Panc1 (cell line): ENCODE measurements at regions not wholly inside any gene's neighbourhood (a gene's known extent, or its start where the extent isn't known, plus 50 kb on each side); places are given as distances from the start of the nearest gene placed in this dataset.

Experiments
- ATAC-seq: fragments of 200-7000 bp; cut with Tn5 transposase; 2 replicates; pipeline ENCODE4 v1.9.1; 2020; ENCODE audit warnings: mild to moderate bottlenecking, moderate library complexity
- BruUV-seq: library from RNA; stranded (reverse); fragments of 400-500 nt; replicated peaks from 2 replicates; lab custom pipeline; 2021; lab: Mats Ljungman, UMichigan
- CTCF ChIA-PET: fragments of 300-600 bp; sonication (Branson Sonifier 250); formaldehyde crosslinking; loops from one replicate; lab custom pipeline; 2022; ENCODE audit warnings: antibody characterized with exemption; lab: Charles Lee
- POLR2A ChIA-PET: fragments of 300-600 bp; sonication (Branson Sonifier 250); formaldehyde crosslinking; loops from one replicate; lab custom pipeline; 2022; ENCODE audit warnings: antibody characterized with exemption; lab: Charles Lee
- DNase-seq: peaks from one replicate; pipeline ENCODE4 v3.0.0-alpha.2; 2010; ENCODE audit warnings: low read depth, low spot score
- H3K27ac ChIP-seq: 2 replicates; pipeline ENCODE4 v1.5.1; 2011; ENCODE audit warnings: mild to moderate bottlenecking, low read length, inconsistent platforms
- H3K27me3 ChIP-seq: fragments of 200-500 bp; sonication (Bioruptor generic); 2 replicates; pipeline ENCODE4 v1.6.0; 2014; ENCODE audit warnings: low read length, inconsistent platforms; ENCODE audit not compliant: control insufficient read depth, insufficient read depth
- H3K36me3 ChIP-seq: fragments of 200-500 bp; sonication (Bioruptor generic); 2 replicates; pipeline ENCODE4 v1.5.1; 2014; ENCODE audit warnings: inconsistent platforms, mild to moderate bottlenecking, low read length, moderate library complexity; ENCODE audit not compliant: control insufficient read depth, insufficient read depth
- H3K4me1 ChIP-seq: 2 replicates; pipeline ENCODE4 v1.5.1; 2011; ENCODE audit warnings: inconsistent platforms, mild to moderate bottlenecking, low read length, moderate library complexity; ENCODE audit not compliant: control insufficient read depth, insufficient read depth
- H3K4me3 ChIP-seq, 2 experiments: 2 replicates each; pipeline ENCODE4 v1.5.1; 2011 to 2012; ENCODE audit warnings: low read depth in 2 of 2, low read length in 2 of 2, mild to moderate bottlenecking in 2 of 2, inconsistent platforms in 1 of 2, moderate library complexity in 1 of 2
- H3K9me3 ChIP-seq: fragments of 200-500 bp; sonication (Bioruptor generic); 2 replicates; pipeline ENCODE4 v1.5.1; 2014; ENCODE audit warnings: low read depth, mild to moderate bottlenecking, inconsistent platforms, low read length, moderate library complexity; ENCODE audit not compliant: control insufficient read depth, insufficient read depth
- CTCF ChIP-seq: fragments of 450-650 bp; IDR thresholded peaks from 2 replicates; pipeline ENCODE4 v1.5.1; 2017; ENCODE audit warnings: mild to moderate bottlenecking
- POLR2AphosphoS5 ChIP-seq: IDR thresholded peaks from 2 replicates; pipeline ENCODE4 v1.6.1; 2012; ENCODE audit warnings: mild to moderate bottlenecking, low read depth, low read length, moderate library complexity
- SIN3A ChIP-seq: IDR thresholded peaks from 2 replicates; pipeline ENCODE4 v1.6.1; 2012; ENCODE audit warnings: low read depth, mild to moderate bottlenecking, low read length, moderate library complexity, borderline replicate concordance; ENCODE audit not compliant: insufficient read depth
- TCF7L2 ChIP-seq: IDR thresholded peaks from 2 replicates; pipeline ENCODE4 v1.6.1; 2011; ENCODE audit warnings: mild to moderate bottlenecking, low read depth, low read length, inconsistent platforms
- in situ Hi-C: cut with HindIII; loops from 2 replicates; pipeline ENCODE4 v1.10.0; 2016; ENCODE audit warnings: low sequenced_read_pairs, low pct_unique_long_range_greater_than_20kb
- intact Hi-C: fragments of 100-400 bp; cut with micrococcal nuclease; formaldehyde crosslinking; loops from one replicate; pipeline ENCODE4 v1.10.0; 2022; ENCODE audit not compliant: unreplicated experiment
- TF ChIP-seq, protein P1 (sequence below), 2 experiments: IDR thresholded peaks; 2 replicates each; pipeline ENCODE4 v1.6.1; 2011 to 2012; ENCODE audit warnings: low read depth in 2 of 2, control low read depth in 1 of 2, low read length in 1 of 2, mild to moderate bottlenecking in 1 of 2, moderate library complexity in 1 of 2; ENCODE audit not compliant: insufficient read depth in 1 of 2

DNA sequence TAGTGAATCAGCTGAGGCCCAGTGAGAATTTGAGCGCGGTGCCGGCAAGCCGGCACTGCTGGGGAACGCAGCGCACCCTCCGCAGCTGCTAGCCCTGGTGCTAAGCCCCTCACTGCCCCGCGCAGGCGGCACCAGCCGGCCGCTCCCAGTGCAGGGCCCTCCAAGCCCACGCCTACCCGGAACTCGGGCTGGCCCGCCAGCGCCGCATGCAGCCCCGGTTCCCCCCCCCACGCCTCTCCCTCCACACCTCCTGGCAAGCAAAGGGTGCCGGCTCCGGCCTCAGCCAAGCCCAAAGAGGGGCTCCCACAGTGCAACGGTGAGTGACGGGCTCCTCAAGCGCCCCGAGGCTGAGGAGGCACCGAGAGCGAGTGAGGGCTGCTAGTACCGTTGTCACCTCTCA lies 54.5 kb upstream of the VASH1 start:
- H3K27me3 ChIP-seq: no peaks in the 10 kb centered on the region
- intact Hi-C loops (no loop called here), in situ Hi-C loops (no loop called here)
- H3K4me1 ChIP-seq: no peaks in the 10 kb centered on the region
- DNase-seq (no peak), ATAC-seq (no peak)
- no peak overlapping the region for H3K27ac ChIP-seq
- TF ChIP-seq TCF7L2: no peak
- no TSS peak for BruUV-seq
- H3K4me3 ChIP-seq: no peak overlapping the region
- no peaks in the 10 kb centered on the region for H3K9me3 ChIP-seq
- ChIA-PET CTCF (no interaction called here), POLR2A (no interaction called here)
- no peaks in the 10 kb centered on the region for H3K36me3 ChIP-seq

- Histone ChIP-seq H3K4me1 (no peaks in the 10 kb centered on the region), H3K36me3 (no peaks in the 10 kb centered on the region), H3K4me3 (no peak overlapping the region), H3K9me3 (no peaks in the 10 kb centered on the region), H3K27me3 (no peaks in the 10 kb centered on the region), H3K27ac (no peak overlapping the region)
- ChIA-PET CTCF (interaction anchor here (0.5 kb wide), 1 partner anchor 361 kb away, joined by 10 read pairs; no protein-coding TSS in a partner anchor), POLR2A (no interaction called here)
- ATAC-seq (no peak), DNase-seq (no peak)
- BruUV-seq: no TSS peak
- in situ Hi-C loops (no loop called here), intact Hi-C loops (no loop called here)
- TF ChIP-seq CTCF (no peak), SIN3A (no peak)
These were observed 53.2 kb upstream of the VASH1 start for GRCh38 chr14:76708028-76708427.

DNA sequence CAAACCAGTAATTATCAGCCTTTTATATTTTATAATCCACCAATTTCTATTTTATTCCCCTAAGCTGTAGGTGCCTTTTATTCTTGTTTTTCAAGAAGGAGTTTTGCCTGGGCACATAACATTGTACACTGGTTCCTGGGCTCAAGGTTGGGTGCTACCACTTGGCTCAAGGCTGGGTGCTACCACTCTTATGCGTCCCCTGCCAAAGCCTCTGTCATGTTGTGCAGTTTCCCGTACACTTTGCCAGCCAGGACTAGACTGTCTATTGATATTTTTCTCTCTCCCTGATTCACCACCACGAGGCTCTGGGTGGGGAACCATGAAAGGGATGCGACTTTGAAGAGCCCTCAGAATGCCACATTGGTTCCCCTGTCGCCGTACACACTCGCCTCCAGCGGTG lies 52.5 kb upstream of the VASH1 start:
- Histone ChIP-seq H3K9me3 (no peaks in the 10 kb centered on the region), H3K27me3 (no peaks in the 10 kb centered on the region), H3K4me3 (no peak overlapping the region), H3K27ac (no peak overlapping the region), H3K4me1 (no peaks in the 10 kb centered on the region), H3K36me3 (no peaks in the 10 kb centered on the region)
- no peak for ATAC-seq
- BruUV-seq: no TSS peak
- TF ChIP-seq CTCF (no peak), TCF7L2 (no peak), POLR2AphosphoS5 (no peak), SIN3A (no peak)
- TF ChIP-seq, protein P1, sequence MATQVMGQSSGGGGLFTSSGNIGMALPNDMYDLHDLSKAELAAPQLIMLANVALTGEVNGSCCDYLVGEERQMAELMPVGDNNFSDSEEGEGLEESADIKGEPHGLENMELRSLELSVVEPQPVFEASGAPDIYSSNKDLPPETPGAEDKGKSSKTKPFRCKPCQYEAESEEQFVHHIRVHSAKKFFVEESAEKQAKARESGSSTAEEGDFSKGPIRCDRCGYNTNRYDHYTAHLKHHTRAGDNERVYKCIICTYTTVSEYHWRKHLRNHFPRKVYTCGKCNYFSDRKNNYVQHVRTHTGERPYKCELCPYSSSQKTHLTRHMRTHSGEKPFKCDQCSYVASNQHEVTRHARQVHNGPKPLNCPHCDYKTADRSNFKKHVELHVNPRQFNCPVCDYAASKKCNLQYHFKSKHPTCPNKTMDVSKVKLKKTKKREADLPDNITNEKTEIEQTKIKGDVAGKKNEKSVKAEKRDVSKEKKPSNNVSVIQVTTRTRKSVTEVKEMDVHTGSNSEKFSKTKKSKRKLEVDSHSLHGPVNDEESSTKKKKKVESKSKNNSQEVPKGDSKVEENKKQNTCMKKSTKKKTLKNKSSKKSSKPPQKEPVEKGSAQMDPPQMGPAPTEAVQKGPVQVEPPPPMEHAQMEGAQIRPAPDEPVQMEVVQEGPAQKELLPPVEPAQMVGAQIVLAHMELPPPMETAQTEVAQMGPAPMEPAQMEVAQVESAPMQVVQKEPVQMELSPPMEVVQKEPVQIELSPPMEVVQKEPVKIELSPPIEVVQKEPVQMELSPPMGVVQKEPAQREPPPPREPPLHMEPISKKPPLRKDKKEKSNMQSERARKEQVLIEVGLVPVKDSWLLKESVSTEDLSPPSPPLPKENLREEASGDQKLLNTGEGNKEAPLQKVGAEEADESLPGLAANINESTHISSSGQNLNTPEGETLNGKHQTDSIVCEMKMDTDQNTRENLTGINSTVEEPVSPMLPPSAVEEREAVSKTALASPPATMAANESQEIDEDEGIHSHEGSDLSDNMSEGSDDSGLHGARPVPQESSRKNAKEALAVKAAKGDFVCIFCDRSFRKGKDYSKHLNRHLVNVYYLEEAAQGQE (IDR thresholded peaks at IDR 0.05; ENCODE audit: insufficient read depth in 1 of 2, low read depth in 2 of 2, low read length in 1 of 2): no peak
- intact Hi-C loops: no loop called here
- DNase-seq: no peak
- in situ Hi-C loops: no loop called here
- POLR2A ChIA-PET: interaction anchor here (0.6 kb wide), 1 partner anchor 178 kb away, joined by 5 read pairs; no protein-coding TSS in a partner anchor
- CTCF ChIA-PET: interaction anchor here (0.6 kb wide), 1 partner anchor 103 kb away, joined by 3 read pairs; no protein-coding TSS in a partner anchor
